VCaP (cell line): ENCODE measurements at regions not wholly inside any gene's neighbourhood (a gene's known extent, or its start where the extent isn't known, plus 50 kb on each side); places are given as distances from the start of the nearest gene placed in this dataset.

Experiments
- H3K27ac ChIP-seq: fragments of 450-650 bp; 2 replicates; pipeline ENCODE4 v1.5.1; 2017
- CTCF ChIP-seq: fragments of 450-650 bp; conservative IDR thresholded peaks from 2 replicates; pipeline ENCODE4 v1.5.1; 2017; ENCODE audit warnings: mild to moderate bottlenecking, moderate library complexity

DNA sequence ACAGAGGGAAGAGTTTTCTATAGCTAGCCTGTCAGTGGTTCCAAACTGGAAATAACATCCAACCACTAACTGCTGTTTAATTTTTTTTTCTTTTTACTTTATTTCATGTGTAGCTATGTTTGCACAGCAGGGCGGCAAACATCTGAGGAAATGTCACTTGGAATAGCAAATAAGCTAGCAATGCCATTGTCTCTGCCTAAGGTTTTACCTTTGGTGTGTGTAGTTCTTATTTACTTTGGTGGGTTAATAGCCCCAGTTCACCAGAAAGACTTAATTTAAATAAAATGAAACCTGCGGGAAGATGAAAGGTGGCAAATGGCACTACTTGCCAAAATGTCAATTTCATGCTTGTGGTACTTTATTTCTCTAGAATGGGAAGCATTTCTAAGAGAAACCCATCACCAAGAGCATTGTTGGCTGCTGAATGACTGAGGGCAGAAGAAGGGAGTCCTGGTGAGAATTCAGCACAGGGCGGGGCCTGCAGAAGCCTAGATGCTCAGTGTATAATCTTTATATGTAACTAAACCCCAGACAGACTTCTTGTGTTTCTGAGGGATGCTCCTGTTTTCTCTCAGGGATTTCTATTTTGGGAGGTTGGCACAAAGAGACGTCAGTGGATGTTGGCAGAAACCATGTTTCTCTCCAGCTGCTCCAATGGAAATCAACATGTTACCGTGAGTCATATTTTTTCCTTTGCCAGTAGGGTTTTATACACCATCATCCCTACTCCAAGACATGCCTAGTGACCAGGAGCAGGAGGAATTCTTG, 300.4 kb upstream of the NT5C1B start:
- peak overlapping the region; percentile 22; the same call in 1 of the 2 replicates for H3K27ac ChIP-seq
- no peak for TF ChIP-seq CTCF

GRCh38 chr2:18885457-18885856, 296.1 kb upstream of the NT5C1B start:
- H3K27ac ChIP-seq, result no peak overlapping the region
- no peak for TF ChIP-seq CTCF

GRCh38 chr2:18883616-18884456, 294.5 kb upstream of the NT5C1B start:
- TF ChIP-seq CTCF, result peak; percentile 60
- no peak overlapping the region for H3K27ac ChIP-seq

- TF ChIP-seq CTCF, result no peak
These were observed 282.1 kb upstream of the NT5C1B start for GRCh38 chr2:18871430-18871829.

DNA sequence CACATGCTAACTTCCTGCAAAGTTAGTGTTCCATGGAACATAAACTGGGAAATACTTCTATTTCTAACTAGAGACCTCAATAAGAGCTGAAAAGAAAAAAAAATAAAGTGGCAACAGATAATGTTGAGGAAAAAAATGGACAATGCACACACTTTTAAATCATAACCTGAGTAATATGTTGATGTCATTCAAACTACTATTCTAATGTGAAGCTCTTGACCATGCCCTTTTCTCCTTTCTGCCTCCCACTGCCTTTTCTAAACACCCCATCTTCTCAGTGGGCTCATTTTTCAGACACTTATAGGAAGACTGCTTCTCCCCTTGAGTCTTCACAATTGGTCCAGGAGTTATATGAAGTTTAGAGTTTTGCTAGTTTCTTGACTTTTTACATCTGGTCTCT, 280.9 kb upstream of the NT5C1B start:
- H3K27ac ChIP-seq, result no peak overlapping the region
- TF ChIP-seq CTCF, result no peak

More at GRCh38 chr2:18871430-18871829, 282.1 kb upstream of the NT5C1B start:
- no peak overlapping the region for H3K27ac ChIP-seq

- no peak for TF ChIP-seq CTCF
- no peak overlapping the region for H3K27ac ChIP-seq
These were observed 272.6 kb upstream of the NT5C1B start for GRCh38 chr2:18861951-18862350.

DNA sequence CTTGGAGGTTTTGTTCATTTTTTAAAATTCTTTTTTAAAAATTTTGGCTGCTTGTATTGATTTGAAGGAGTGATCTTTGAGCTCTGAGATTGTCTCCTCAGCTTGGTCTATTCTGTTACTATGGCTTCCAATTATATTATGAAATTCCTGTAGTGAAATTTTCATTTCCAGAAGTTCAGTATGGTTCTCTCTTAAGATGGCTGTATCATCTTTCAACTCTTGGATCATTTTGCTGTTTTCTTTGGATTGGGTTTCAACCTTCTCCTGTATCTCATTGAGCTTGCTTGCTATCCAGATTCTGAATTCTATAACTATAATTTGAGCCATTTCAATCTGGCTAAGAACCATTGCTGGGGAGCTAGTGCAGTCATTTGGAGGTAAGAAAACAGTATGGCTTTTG, 270.8 kb upstream of the NT5C1B start:
- H3K27ac ChIP-seq, result no peak overlapping the region
- no peak for TF ChIP-seq CTCF
